ENCODE measurements at regions not wholly inside any gene's neighbourhood (a gene's known extent, or its start where the extent isn't known, plus 50 kb on each side); places are given as distances from the start of the nearest gene placed in this dataset.

- Histone ChIP-seq H3K36me3 (ENCODE audit: insufficient read depth, low read length) (no peaks in the 10 kb centered on the region), H3K27me3 (ENCODE audit: insufficient read depth, low read length) (no peaks in the 10 kb centered on the region), H3K4me3 (ENCODE audit: low read depth, low read length) (no peak overlapping the region), H3K79me2 (ENCODE audit: control insufficient read depth, insufficient read depth, low read length, unreplicated experiment) (no peaks in the 10 kb centered on the region), H2AFZ (ENCODE audit: low read length, unreplicated experiment) (peak overlapping the region; percentile 29), H3K27ac (ENCODE audit: low read depth, low read length) (no peak overlapping the region), H3K4me1 (ENCODE audit: control insufficient read depth, insufficient read depth, low read length, unreplicated experiment) (peaks cover 1% of the 10 kb centered on the region)
These were observed 543.1 kb downstream of the CETN3 start for GRCh38 chr5:89866410-89866809.

- no peak overlapping the region for H3K27ac ChIP-seq (ENCODE audit: low read depth, low read length)
- no peaks in the 10 kb centered on the region for H3K36me3 ChIP-seq (ENCODE audit: insufficient read depth, low read length)
- H3K79me2 ChIP-seq (ENCODE audit: control insufficient read depth, insufficient read depth, low read length, unreplicated experiment): no peaks in the 10 kb centered on the region
- no peaks in the 10 kb centered on the region for H3K4me1 ChIP-seq (ENCODE audit: control insufficient read depth, insufficient read depth, low read length, unreplicated experiment)
- H3K27me3 ChIP-seq (ENCODE audit: insufficient read depth, low read length): no peaks in the 10 kb centered on the region
- H2AFZ ChIP-seq (ENCODE audit: low read length, unreplicated experiment): no peak overlapping the region
- no peak overlapping the region for H3K4me3 ChIP-seq (ENCODE audit: low read depth, low read length)
These were observed 544.6 kb downstream of the CETN3 start for GRCh38 chr5:89864941-89865340.

- H3K27me3 ChIP-seq (ENCODE audit: insufficient read depth, low read length): no peaks in the 10 kb centered on the region
- no peak overlapping the region for H3K27ac ChIP-seq (ENCODE audit: low read depth, low read length)
- no peak overlapping the region for H2AFZ ChIP-seq (ENCODE audit: low read length, unreplicated experiment)
- H3K4me1 ChIP-seq (ENCODE audit: control insufficient read depth, insufficient read depth, low read length, unreplicated experiment): no peaks in the 10 kb centered on the region
- H3K79me2 ChIP-seq (ENCODE audit: control insufficient read depth, insufficient read depth, low read length, unreplicated experiment): no peaks in the 10 kb centered on the region
- no peak overlapping the region for H3K4me3 ChIP-seq (ENCODE audit: low read depth, low read length)
- H3K36me3 ChIP-seq (ENCODE audit: insufficient read depth, low read length): no peaks in the 10 kb centered on the region
These were observed 551.8 kb downstream of the CETN3 start for GRCh38 chr5:89857790-89858189.

DNA sequence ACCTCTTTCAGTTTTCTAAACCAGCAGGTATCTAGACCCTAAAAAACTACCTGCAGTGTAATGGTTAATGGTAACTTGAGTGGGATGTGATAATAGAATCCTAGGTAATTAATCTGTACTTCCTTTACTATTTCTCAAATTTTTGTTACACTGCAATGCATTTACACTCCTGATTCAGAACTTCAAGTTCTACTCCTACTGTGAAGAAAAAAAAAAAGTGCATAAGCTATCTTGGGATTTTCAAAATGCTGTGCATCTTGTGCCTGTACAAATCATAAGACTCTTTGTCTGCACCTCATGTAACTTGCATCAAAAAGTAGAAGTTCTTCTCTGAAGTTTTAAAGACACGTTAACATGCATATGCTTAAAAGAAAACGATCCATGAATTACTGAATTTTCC lies 554.1 kb downstream of the CETN3 start:
- H3K27ac ChIP-seq (ENCODE audit: low read depth, low read length): no peak overlapping the region
- H3K27me3 ChIP-seq (ENCODE audit: insufficient read depth, low read length): no peaks in the 10 kb centered on the region
- no peaks in the 10 kb centered on the region for H3K36me3 ChIP-seq (ENCODE audit: insufficient read depth, low read length)
- H3K4me3 ChIP-seq (ENCODE audit: low read depth, low read length): no peak overlapping the region
- no peak overlapping the region for H2AFZ ChIP-seq (ENCODE audit: low read length, unreplicated experiment)
- H3K4me1 ChIP-seq (ENCODE audit: control insufficient read depth, insufficient read depth, low read length, unreplicated experiment): no peaks in the 10 kb centered on the region
- no peaks in the 10 kb centered on the region for H3K79me2 ChIP-seq (ENCODE audit: control insufficient read depth, insufficient read depth, low read length, unreplicated experiment)

- Histone ChIP-seq H2AFZ (ENCODE audit: low read length, unreplicated experiment) (no peak overlapping the region), H3K79me2 (ENCODE audit: control insufficient read depth, insufficient read depth, low read length, unreplicated experiment) (no peaks in the 10 kb centered on the region), H3K4me3 (ENCODE audit: low read depth, low read length) (no peak overlapping the region), H3K27me3 (ENCODE audit: insufficient read depth, low read length) (no peaks in the 10 kb centered on the region), H3K4me1 (ENCODE audit: control insufficient read depth, insufficient read depth, low read length, unreplicated experiment) (no peaks in the 10 kb centered on the region), H3K27ac (ENCODE audit: low read depth, low read length) (no peak overlapping the region), H3K36me3 (ENCODE audit: insufficient read depth, low read length) (no peaks in the 10 kb centered on the region)
These were observed 557.6 kb downstream of the CETN3 start for GRCh38 chr5:89851911-89852310.

DNA sequence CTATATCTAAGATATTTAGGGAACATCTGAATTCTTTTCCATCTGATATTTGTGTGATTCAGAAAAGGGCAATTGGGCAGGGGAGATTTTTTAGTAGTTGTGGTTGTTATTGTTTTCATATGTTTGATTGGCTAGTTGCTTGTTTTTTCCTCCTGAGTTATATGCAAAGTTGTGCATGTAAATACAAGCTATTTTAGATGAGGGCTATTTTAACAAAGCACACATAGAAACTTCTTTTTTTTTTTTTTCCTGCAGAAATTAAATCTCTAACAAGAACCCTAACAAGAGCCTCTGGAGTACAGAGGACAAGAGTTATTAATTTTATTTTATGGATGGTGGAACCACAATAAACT lies 559.1 kb downstream of the CETN3 start:
- Histone ChIP-seq H3K27me3 (ENCODE audit: insufficient read depth, low read length) (no peaks in the 10 kb centered on the region), H2AFZ (ENCODE audit: low read length, unreplicated experiment) (no peak overlapping the region), H3K27ac (ENCODE audit: low read depth, low read length) (no peak overlapping the region), H3K4me1 (ENCODE audit: control insufficient read depth, insufficient read depth, low read length, unreplicated experiment) (no peaks in the 10 kb centered on the region), H3K4me3 (ENCODE audit: low read depth, low read length) (no peak overlapping the region), H3K79me2 (ENCODE audit: control insufficient read depth, insufficient read depth, low read length, unreplicated experiment) (no peaks in the 10 kb centered on the region), H3K36me3 (ENCODE audit: insufficient read depth, low read length) (no peaks in the 10 kb centered on the region)

DNA sequence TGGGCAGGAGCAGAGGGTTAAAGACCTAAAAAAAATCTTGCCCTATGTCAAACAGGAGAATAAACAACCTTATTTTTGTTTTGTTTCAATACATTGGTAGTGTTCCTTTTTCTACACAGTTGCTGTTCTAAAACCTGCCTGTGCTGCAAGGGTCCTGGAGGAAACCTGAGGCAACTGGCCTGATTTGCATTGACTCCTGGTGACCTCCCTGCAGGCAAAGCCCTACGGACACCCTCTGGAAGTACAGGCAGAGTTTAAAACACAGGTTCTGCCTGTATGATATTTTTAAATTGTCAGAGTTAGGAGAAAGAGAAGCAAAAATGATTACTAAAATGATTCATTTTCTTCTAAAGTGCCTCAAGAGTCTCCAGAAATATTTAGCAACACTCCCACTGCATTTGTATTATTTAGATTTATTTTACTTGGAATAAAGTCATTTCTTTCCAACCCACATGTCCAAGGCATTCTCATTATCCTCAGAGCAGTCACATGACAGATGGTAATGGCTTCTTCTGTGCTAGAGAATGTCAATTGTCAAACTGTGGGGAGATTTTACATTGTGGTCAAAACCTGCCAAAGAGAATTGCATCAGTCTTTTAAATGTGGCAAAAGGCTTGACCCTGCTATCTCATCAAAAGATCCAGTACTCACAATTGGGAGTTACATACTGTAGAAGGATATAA lies 559.6 kb downstream of the CETN3 start:
- H3K27me3 ChIP-seq (ENCODE audit: insufficient read depth, low read length): no peaks in the 10 kb centered on the region

DNA sequence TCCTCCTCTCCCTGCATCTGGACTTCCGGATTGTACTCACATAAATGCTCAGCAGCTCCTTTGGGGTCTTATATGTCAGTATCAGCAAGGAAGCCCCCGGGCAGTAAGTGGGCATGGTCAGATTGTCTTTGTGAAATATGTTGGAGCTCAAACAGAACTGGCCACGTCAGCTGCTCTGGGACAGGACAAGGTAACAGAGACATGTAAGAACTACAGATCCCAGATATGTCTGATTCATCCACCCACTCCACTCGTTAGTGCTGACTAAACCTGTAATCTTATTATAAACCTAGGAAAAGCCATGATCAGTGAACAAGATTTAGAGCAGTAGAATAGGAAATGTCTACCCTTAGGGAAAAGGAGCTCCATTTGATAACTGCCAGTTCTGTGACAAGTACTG lies 561.8 kb downstream of the CETN3 start:
- no peak overlapping the region for H2AFZ ChIP-seq (ENCODE audit: low read length, unreplicated experiment)

More for the DNA sequence above, 559.6 kb downstream of the CETN3 start:
- no peaks in the 10 kb centered on the region for H3K79me2 ChIP-seq (ENCODE audit: control insufficient read depth, insufficient read depth, low read length, unreplicated experiment)
- no peak overlapping the region for H3K27ac ChIP-seq (ENCODE audit: low read depth, low read length)
- no peaks in the 10 kb centered on the region for H3K4me1 ChIP-seq (ENCODE audit: control insufficient read depth, insufficient read depth, low read length, unreplicated experiment)
- no peak overlapping the region for H2AFZ ChIP-seq (ENCODE audit: low read length, unreplicated experiment)
- H3K4me3 ChIP-seq (ENCODE audit: low read depth, low read length): no peak overlapping the region
- H3K36me3 ChIP-seq (ENCODE audit: insufficient read depth, low read length): no peaks in the 10 kb centered on the region

GRCh38 chr5:89844548-89844947 lies 565.0 kb downstream of the CETN3 start:
- H3K27ac ChIP-seq (ENCODE audit: low read depth, low read length): no peak overlapping the region
- no peak overlapping the region for H2AFZ ChIP-seq (ENCODE audit: low read length, unreplicated experiment)

More for the DNA sequence above, 561.8 kb downstream of the CETN3 start:
- no peaks in the 10 kb centered on the region for H3K36me3 ChIP-seq (ENCODE audit: insufficient read depth, low read length)
- no peak overlapping the region for H3K4me3 ChIP-seq (ENCODE audit: low read depth, low read length)
- H3K4me1 ChIP-seq (ENCODE audit: control insufficient read depth, insufficient read depth, low read length, unreplicated experiment): no peaks in the 10 kb centered on the region
- no peaks in the 10 kb centered on the region for H3K27me3 ChIP-seq (ENCODE audit: insufficient read depth, low read length)
- H3K79me2 ChIP-seq (ENCODE audit: control insufficient read depth, insufficient read depth, low read length, unreplicated experiment): no peaks in the 10 kb centered on the region
- H3K27ac ChIP-seq (ENCODE audit: low read depth, low read length): no peak overlapping the region

GRCh38 chr5:89842531-89842930 lies 567.0 kb downstream of the CETN3 start:
- Histone ChIP-seq H3K27ac (ENCODE audit: low read depth, low read length) (no peak overlapping the region), H3K27me3 (ENCODE audit: insufficient read depth, low read length) (no peaks in the 10 kb centered on the region), H2AFZ (ENCODE audit: low read length, unreplicated experiment) (no peak overlapping the region), H3K36me3 (ENCODE audit: insufficient read depth, low read length) (no peaks in the 10 kb centered on the region), H3K4me1 (ENCODE audit: control insufficient read depth, insufficient read depth, low read length, unreplicated experiment) (no peaks in the 10 kb centered on the region), H3K4me3 (ENCODE audit: low read depth, low read length) (no peak overlapping the region), H3K79me2 (ENCODE audit: control insufficient read depth, insufficient read depth, low read length, unreplicated experiment) (no peaks in the 10 kb centered on the region)

More at GRCh38 chr5:89844548-89844947, 565.0 kb downstream of the CETN3 start:
- no peaks in the 10 kb centered on the region for H3K27me3 ChIP-seq (ENCODE audit: insufficient read depth, low read length)
- no peaks in the 10 kb centered on the region for H3K79me2 ChIP-seq (ENCODE audit: control insufficient read depth, insufficient read depth, low read length, unreplicated experiment)
- H3K4me3 ChIP-seq (ENCODE audit: low read depth, low read length): no peak overlapping the region
- no peaks in the 10 kb centered on the region for H3K36me3 ChIP-seq (ENCODE audit: insufficient read depth, low read length)
- no peaks in the 10 kb centered on the region for H3K4me1 ChIP-seq (ENCODE audit: control insufficient read depth, insufficient read depth, low read length, unreplicated experiment)

- Histone ChIP-seq H3K27ac (ENCODE audit: low read depth, low read length) (no peak overlapping the region), H3K4me1 (ENCODE audit: control insufficient read depth, insufficient read depth, low read length, unreplicated experiment) (no peaks in the 10 kb centered on the region), H2AFZ (ENCODE audit: low read length, unreplicated experiment) (no peak overlapping the region), H3K4me3 (ENCODE audit: low read depth, low read length) (no peak overlapping the region), H3K36me3 (ENCODE audit: insufficient read depth, low read length) (no peaks in the 10 kb centered on the region), H3K27me3 (ENCODE audit: insufficient read depth, low read length) (no peaks in the 10 kb centered on the region), H3K79me2 (ENCODE audit: control insufficient read depth, insufficient read depth, low read length, unreplicated experiment) (no peaks in the 10 kb centered on the region)
These were observed 568.6 kb downstream of the CETN3 start for GRCh38 chr5:89840906-89841305.
